GM13977 (cell line): ENCODE measurements at regions not wholly inside any gene's neighbourhood (a gene's known extent, or its start where the extent isn't known, plus 50 kb on each side); places are given as distances from the start of the nearest gene placed in this dataset.
"Not testable (repeated sequence)": the region's sequence is repeated elsewhere in the genome, so short reads cannot be mapped to it uniquely, and the experiment has no call there.

Experiments used
- DNase-seq: peaks from one replicate; pipeline ENCODE4 v3.0.0; 2012; ENCODE audit warnings: low spot score
- CTCF ChIP-seq: IDR thresholded peaks from 2 replicates; pipeline ENCODE4 v1.5.1; 2012; ENCODE audit warnings: mild to moderate bottlenecking, control low read depth; ENCODE audit not compliant: insufficient read depth; ENCODE audit errors: extremely low read depth, missing control alignments
- in situ Hi-C: fragments of 300-500 bp; cut with MboI; formaldehyde crosslinking; loops from one replicate; pipeline ENCODE4 v1.12.0; 2022; ENCODE audit warnings: low sequenced_read_pairs, low pct_unique_long_range_greater_than_20kb, mixed read lengths, inconsistent platforms; ENCODE audit not compliant: unreplicated experiment

DNA sequence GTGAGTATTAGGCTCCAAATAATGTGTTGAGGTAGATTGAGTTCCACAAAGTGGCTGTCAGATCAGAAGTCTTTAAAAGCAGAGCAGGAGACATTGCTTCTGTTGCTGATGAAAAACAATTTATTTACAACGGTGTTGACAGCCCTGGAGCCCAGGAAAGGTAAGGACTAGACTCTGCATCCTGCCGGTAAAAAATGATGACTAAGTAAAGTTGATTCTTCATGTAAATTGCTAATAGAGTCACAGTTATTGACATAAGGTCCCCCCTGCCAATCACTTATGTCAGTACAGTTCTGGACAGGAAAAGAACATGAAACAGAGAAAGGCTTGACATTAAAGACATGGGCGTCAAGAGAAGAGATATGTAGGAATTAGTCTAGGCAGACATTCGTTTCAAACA is 552.5 kb downstream of the HTR1A start:
- DNase-seq = no peak
- in situ Hi-C loops = no loop called here
- TF ChIP-seq CTCF = no peak

GRCh38 chr5:63408984-63409383 is 553.3 kb downstream of the HTR1A start:
- TF ChIP-seq CTCF = no peak
- in situ Hi-C loops = no loop called here
- DNase-seq = no peak

GRCh38 chr5:63401436-63402046 is 560.7 kb downstream of the HTR1A start:
- in situ Hi-C loops = no loop called here
- TF ChIP-seq CTCF = peak; percentile 78
- peak; percentile 8 for DNase-seq

GRCh38 chr5:63400079-63400478 is 562.2 kb downstream of the HTR1A start:
- TF ChIP-seq CTCF = no peak
- no peak for DNase-seq
- in situ Hi-C loops = no loop called here

DNA sequence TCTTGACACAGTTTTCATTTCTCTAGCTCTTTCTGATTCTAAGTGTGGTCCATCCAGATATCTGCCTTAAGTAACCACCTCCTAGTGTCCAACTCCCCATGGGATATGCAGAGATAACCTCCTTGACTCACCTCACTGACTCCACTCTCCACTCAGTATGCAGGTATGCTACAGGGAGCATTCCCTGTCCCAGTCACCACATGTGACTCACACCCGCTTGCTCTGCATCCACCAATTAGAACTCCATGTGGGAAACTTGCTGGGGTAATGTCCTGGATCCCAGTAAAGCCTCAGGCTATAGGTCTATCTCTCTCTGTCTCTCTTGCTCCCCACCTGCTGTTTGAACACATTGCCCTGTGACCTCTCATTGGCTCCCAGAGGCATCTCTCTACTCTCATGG is 563.9 kb downstream of the HTR1A start:
- TF ChIP-seq CTCF = no peak
- in situ Hi-C loops = loop anchor here (25.0 kb wide), 1 partner anchor 564 kb away; the partner anchor contains the start of gene HTR1A
- DNase-seq = no peak

- not testable (repeated sequence) for DNase-seq
- in situ Hi-C loops = loop anchor here (25.0 kb wide), 1 partner anchor 574 kb away; the partner anchor contains the start of gene HTR1A
These were observed 574.1 kb downstream of the HTR1A start for GRCh38 chr5:63388188-63388587.

DNA sequence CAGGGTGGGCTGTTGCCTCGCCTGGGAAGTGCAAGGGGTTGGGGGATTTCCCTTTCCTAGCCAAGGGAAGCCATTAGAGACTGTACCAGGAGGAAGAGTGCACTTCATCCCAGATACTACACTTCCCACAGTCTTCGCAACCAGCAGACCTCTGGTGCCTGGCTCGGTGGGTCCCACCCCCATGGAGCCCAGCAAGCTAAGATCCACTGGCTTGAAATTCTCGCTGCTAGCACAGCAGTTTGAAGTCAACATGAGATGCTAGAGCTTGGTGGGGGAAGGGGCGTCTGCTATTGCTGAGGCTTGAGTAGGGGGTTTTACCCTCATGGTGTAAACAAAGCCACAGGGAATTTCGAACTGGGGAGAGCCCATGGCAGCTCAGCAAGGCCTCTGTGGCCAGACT is 586.4 kb downstream of the HTR1A start:
- DNase-seq = no peak
- in situ Hi-C loops = loop anchor here (25.0 kb wide), 1 partner anchor 586 kb away; the partner anchor contains the start of gene HTR1A

More for the DNA sequence above, 586.4 kb downstream of the HTR1A start:
- TF ChIP-seq CTCF = no peak
